Neural cell (in vitro differentiated cells): ENCODE measurements at regions not wholly inside any gene's neighbourhood (a gene's known extent, or its start where the extent isn't known, plus 50 kb on each side); places are given as distances from the start of the nearest gene placed in this dataset.

ENCODE experiments used
- H2AFZ ChIP-seq: fragments of 200-600, 300-800 bp; sonication (generic), shearing (Covaris generic); 2 replicates; pipeline ENCODE4 v1.6.0; 2014; ENCODE audit warnings: low read depth, mild to moderate bottlenecking, antibody characterized with exemption, low read length, moderate library complexity
- H3F3A ChIP-seq: fragments of 200-600 bp; shearing (Covaris generic); 2 replicates; pipeline ENCODE4 v1.6.1; 2016; ENCODE audit warnings: mild to moderate bottlenecking, moderate library complexity, mixed read lengths, antibody characterized with exemption, low read length; ENCODE audit not compliant: insufficient read depth, poor library complexity, severe bottlenecking
- H3K27ac ChIP-seq: fragments of 200-600, 300-800 bp; sonication (generic), shearing (Covaris generic); 2 replicates; pipeline ENCODE4 v1.5.1; 2014; ENCODE audit warnings: mild to moderate bottlenecking, low read length, moderate library complexity
- H3K27me3 ChIP-seq: fragments of 300-800, 200-600 bp; sonication (generic), shearing (Covaris generic); 2 replicates; pipeline ENCODE4 v1.6.0; 2014; ENCODE audit warnings: mild to moderate bottlenecking, low read depth, low read length, moderate library complexity; ENCODE audit not compliant: insufficient read depth
- H3K36me3 ChIP-seq: fragments of 300-800, 200-600 bp; sonication (generic), shearing (Covaris generic); 2 replicates; pipeline ENCODE4 v1.5.1; 2014; ENCODE audit warnings: mild to moderate bottlenecking, antibody characterized with exemption, low read length, moderate library complexity; ENCODE audit not compliant: insufficient read depth
- H3K4me2 ChIP-seq: fragments of 300-800, 200-600 bp; sonication (generic), shearing (Covaris generic); 2 replicates; pipeline ENCODE4 v1.6.0; 2014; ENCODE audit warnings: mild to moderate bottlenecking, low read length
- H3K4me3 ChIP-seq: fragments of 300-800, 200-600 bp; sonication (generic), shearing (Covaris generic); 2 replicates; pipeline ENCODE4 v1.5.1; 2014; ENCODE audit warnings: mild to moderate bottlenecking, low read length, moderate library complexity
- H3K79me2 ChIP-seq: fragments of 200-600 bp; shearing (Covaris generic); replicated peaks from 2 replicates; pipeline ENCODE4 v1.6.0; 2014; ENCODE audit warnings: mild to moderate bottlenecking, low read length, moderate library complexity; ENCODE audit not compliant: insufficient read depth
- H3K9ac ChIP-seq: fragments of 300-800, 200-600 bp; sonication (generic), shearing (Covaris generic); 2 replicates; pipeline ENCODE4 v1.6.1; 2016; ENCODE audit warnings: mild to moderate bottlenecking, low read length, mixed read lengths
- H3K9me2 ChIP-seq: fragments of 200-600 bp; shearing (Covaris generic); 2 replicates; pipeline ENCODE4 v1.6.1; 2016; ENCODE audit warnings: mild to moderate bottlenecking, low read length, mixed read lengths; ENCODE audit not compliant: insufficient read depth
- H3K9me3 ChIP-seq: fragments of 200-600, 300-800 bp; sonication (generic), shearing (Covaris generic); 2 replicates; pipeline ENCODE4 v1.6.1; 2016; ENCODE audit warnings: mild to moderate bottlenecking, mixed run types, low read length, moderate library complexity, mixed read lengths
- H4K20me1 ChIP-seq: fragments of 200-600 bp; shearing (Covaris generic); 2 replicates; pipeline ENCODE4 v1.6.1; 2016; ENCODE audit warnings: mild to moderate bottlenecking, mixed run types; ENCODE audit not compliant: insufficient read depth
- CTCF ChIP-seq: fragments of 450-650 bp; IDR thresholded peaks from 2 replicates; pipeline ENCODE4 v1.5.1; 2014; ENCODE audit warnings: antibody characterized with exemption, mild to moderate bottlenecking, moderate library complexity; ENCODE audit not compliant: poor library complexity, severe bottlenecking
- EP300 ChIP-seq: fragments of 450-650 bp; conservative IDR thresholded peaks from 2 replicates; pipeline ENCODE4 v1.6.1; 2014; ENCODE audit warnings: antibody characterized with exemption, mild to moderate bottlenecking, moderate library complexity; ENCODE audit not compliant: poor library complexity, severe bottlenecking
- EZH2 ChIP-seq: fragments of 200-600, 300-800 bp; shearing (Covaris generic), sonication (generic); IDR thresholded peaks from 2 replicates; pipeline ENCODE4 v1.6.1; 2014; ENCODE audit warnings: antibody characterized with exemption, low read length, borderline replicate concordance, mild to moderate bottlenecking; ENCODE audit not compliant: insufficient read depth, poor library complexity, severe bottlenecking
- MXI1 ChIP-seq: fragments of 450-650 bp; conservative IDR thresholded peaks from 2 replicates; pipeline ENCODE4 v1.6.1; 2014; ENCODE audit warnings: antibody characterized with exemption, mild to moderate bottlenecking; ENCODE audit not compliant: poor library complexity, severe bottlenecking
- POLR2AphosphoS5 ChIP-seq: IDR thresholded peaks from 2 replicates; pipeline ENCODE4 v1.6.1; 2012
- RAD21 ChIP-seq: fragments of 450-650 bp; conservative IDR thresholded peaks from 2 replicates; pipeline ENCODE4 v1.6.1; 2014; ENCODE audit warnings: antibody characterized with exemption, mild to moderate bottlenecking, moderate library complexity
- REST ChIP-seq: IDR thresholded peaks from 2 replicates; pipeline ENCODE4 v1.6.1; 2012; ENCODE audit warnings: borderline replicate concordance
- SMC3 ChIP-seq: fragments of 450-650 bp; conservative IDR thresholded peaks from 2 replicates; pipeline ENCODE4 v1.6.1; 2014; ENCODE audit warnings: antibody characterized with exemption, mild to moderate bottlenecking, moderate library complexity; ENCODE audit not compliant: poor library complexity
- TAF1 ChIP-seq: IDR thresholded peaks from 2 replicates; pipeline ENCODE4 v1.6.1; 2012; ENCODE audit warnings: low read depth

GRCh38 chr5:53373451-53374158 lies 106.8 kb upstream of the FST start:
- Histone ChIP-seq H3F3A (no peaks in the 10 kb centered on the region), H3K9me3 (no peaks in the 10 kb centered on the region), H3K27ac (no peak overlapping the region), H2AFZ (no peak overlapping the region), H3K4me2 (no peak overlapping the region), H3K9ac (no peak overlapping the region), H3K9me2 (no peaks in the 10 kb centered on the region), H3K4me3 (no peak overlapping the region), H3K27me3 (no peaks in the 10 kb centered on the region), H4K20me1 (no peaks in the 10 kb centered on the region), H3K79me2 (no peaks in the 10 kb centered on the region), H3K36me3 (no peaks in the 10 kb centered on the region)
- TF ChIP-seq CTCF (no peak), EZH2 (no peak), SMC3 (no peak), EP300 (no peak), MXI1 (no peak), REST (no peak), RAD21 (no peak), POLR2AphosphoS5 (no peak)

GRCh38 chr5:53376853-53377252 lies 103.6 kb upstream of the FST start:
- no peaks in the 10 kb centered on the region for H3K36me3 ChIP-seq
- no peak overlapping the region for H2AFZ ChIP-seq
- no peaks in the 10 kb centered on the region for H3K9me2 ChIP-seq
- no peaks in the 10 kb centered on the region for H3K9me3 ChIP-seq
- TF ChIP-seq CTCF (no peak), EP300 (no peak), SMC3 (no peak), TAF1 (no peak)
- H3F3A ChIP-seq = no peaks in the 10 kb centered on the region
- H3K27ac ChIP-seq = no peak overlapping the region
- H3K4me3 ChIP-seq = no peak overlapping the region
- no peaks in the 10 kb centered on the region for H3K27me3 ChIP-seq
- H4K20me1 ChIP-seq = no peaks in the 10 kb centered on the region
- H3K9ac ChIP-seq = no peak overlapping the region
- H3K4me2 ChIP-seq = no peak overlapping the region
- H3K79me2 ChIP-seq = no peaks in the 10 kb centered on the region
